Suppressor macrophage treated with lipopolysaccharide for 1 hour (primary cell): ENCODE measurements at regions not wholly inside any gene's neighbourhood (a gene's known extent, or its start where the extent isn't known, plus 50 kb on each side); places are given as distances from the start of the nearest gene placed in this dataset.
"Not testable (repeated sequence)": the region's sequence is repeated elsewhere in the genome, so short reads cannot be mapped to it uniquely, and the experiment has no call there.

Experiments
- DNase-seq, 3 donors: peaks; one replicate each; pipeline ENCODE4 v3.0.0-alpha.2; 2020 to 2022

GRCh38 chr10:84634636-84635035 is 306.2 kb downstream of the CCSER2 start:
- DNase-seq: no peak

- DNase-seq: not testable (repeated sequence)
Observed at GRCh38 chr10:84650628-84651027, 322.2 kb downstream of the CCSER2 start.

- no peak for DNase-seq
Observed at GRCh38 chr10:84654671-84655070, 326.3 kb downstream of the CCSER2 start.

GRCh38 chr10:84659027-84659426 is 330.6 kb downstream of the CCSER2 start:
- DNase-seq: no peak

- DNase-seq: no peak
Observed at GRCh38 chr10:84659497-84660439, 331.4 kb downstream of the CCSER2 start.

- DNase-seq: no peak
Observed at GRCh38 chr10:84660450-84661159, 332.2 kb downstream of the CCSER2 start.

- no peak for DNase-seq
Observed at GRCh38 chr10:84665211-84665610, 336.8 kb downstream of the CCSER2 start.

GRCh38 chr10:84665883-84666463 is 337.6 kb downstream of the CCSER2 start:
- peak in 2 of 3 donors; percentile 4 to 40 for DNase-seq

GRCh38 chr10:84668186-84668763 is 339.9 kb downstream of the CCSER2 start:
- no peak for DNase-seq

- no peak for DNase-seq
Observed at GRCh38 chr10:84675060-84675459, 346.7 kb downstream of the CCSER2 start.

GRCh38 chr10:84676536-84676935 is 348.1 kb downstream of the CCSER2 start:
- DNase-seq: no peak

GRCh38 chr10:84681781-84682180 is 353.4 kb downstream of the CCSER2 start:
- no peak for DNase-seq

- no peak for DNase-seq
Observed at GRCh38 chr10:84683550-84683949, 355.2 kb downstream of the CCSER2 start.

GRCh38 chr10:84683980-84684740 is 355.8 kb downstream of the CCSER2 start:
- DNase-seq: no peak

- DNase-seq: no peak
Observed at GRCh38 chr10:84685047-84685660, 356.8 kb downstream of the CCSER2 start.

- DNase-seq: no peak
Observed at GRCh38 chr10:84693006-84693405, 364.6 kb downstream of the CCSER2 start.

- DNase-seq: no peak
Observed at GRCh38 chr10:84695902-84696301, 367.5 kb downstream of the CCSER2 start.

- no peak for DNase-seq
Observed at GRCh38 chr10:84696610-84697009, 368.2 kb downstream of the CCSER2 start.

- DNase-seq: no peak
Observed at GRCh38 chr10:84698989-84699388, 370.6 kb downstream of the CCSER2 start.

GRCh38 chr10:84700668-84701369 is 372.4 kb downstream of the CCSER2 start:
- DNase-seq: no peak

GRCh38 chr10:84701370-84701720 is 373.0 kb downstream of the CCSER2 start:
- DNase-seq: no peak
